GM23248 (cell line): ENCODE measurements at regions not wholly inside any gene's neighbourhood (a gene's known extent, or its start where the extent isn't known, plus 50 kb on each side); places are given as distances from the start of the nearest gene placed in this dataset.

ENCODE experiments used
- EZH2 ChIP-seq: fragments of 200-600 bp; sonication (generic); IDR thresholded peaks from 2 replicates; pipeline ENCODE4 v1.6.1; 2018; ENCODE audit warnings: antibody characterized with exemption, mild to moderate bottlenecking; ENCODE audit not compliant: insufficient read depth, poor library complexity, severe bottlenecking
- EZH2phosphoT487 ChIP-seq: fragments of 200-600 bp; sonication (generic); IDR thresholded peaks from 2 replicates; pipeline ENCODE4 v1.6.1; 2018; ENCODE audit warnings: antibody characterized with exemption, moderate library complexity, mild to moderate bottlenecking, low read depth; ENCODE audit not compliant: insufficient read depth

DNA sequence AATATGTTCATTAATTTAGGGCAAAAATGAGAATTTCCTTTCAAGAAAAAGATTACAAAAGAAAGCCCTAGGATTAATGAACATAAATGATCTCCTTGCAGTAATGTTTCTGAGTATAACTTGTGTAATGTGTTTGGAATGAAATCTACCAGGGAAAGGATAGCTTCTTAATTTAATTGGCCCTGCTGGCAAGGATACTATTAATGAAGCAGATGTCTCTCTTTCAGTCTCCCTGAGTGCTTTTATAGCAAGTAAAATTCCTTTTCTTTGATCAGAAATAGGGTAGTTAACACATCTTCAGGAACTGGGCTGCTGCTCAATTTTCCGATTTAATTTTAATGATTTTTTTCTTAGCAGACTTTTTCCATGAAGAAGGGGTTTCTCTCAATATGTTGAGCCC lies 379.4 kb upstream of the PDE3A start:
- TF ChIP-seq EZH2: no peak
- TF ChIP-seq EZH2phosphoT487: no peak
